Smooth muscle cell (in vitro differentiated cells): ENCODE measurements at regions not wholly inside any gene's neighbourhood (a gene's known extent, or its start where the extent isn't known, plus 50 kb on each side); places are given as distances from the start of the nearest gene placed in this dataset.

Experiments
- DNase-seq: peaks from one replicate; lab custom pipeline; 2025; ENCODE audit not compliant: unreplicated experiment; lab: John Stamatoyannopoulos, UW
- H2AFZ ChIP-seq: fragments of 200-600 bp; sonication (generic); 2 replicates; pipeline ENCODE4 v1.6.0; 2016; ENCODE audit warnings: antibody characterized with exemption, low read depth, mild to moderate bottlenecking
- H3F3A ChIP-seq: fragments of 200-600 bp; sonication (generic); 2 replicates; pipeline ENCODE4 v1.6.0; 2017; ENCODE audit warnings: antibody characterized with exemption, low read depth
- H3K27ac ChIP-seq: fragments of 200-600 bp; sonication (generic); 2 replicates; pipeline ENCODE4 v1.5.1; 2016; ENCODE audit warnings: low read depth, mild to moderate bottlenecking
- H3K27me3 ChIP-seq: fragments of 200-600 bp; sonication (generic); 2 replicates; pipeline ENCODE4 v1.6.1; 2016; ENCODE audit warnings: low read depth, mild to moderate bottlenecking
- H3K36me3 ChIP-seq: fragments of 200-600 bp; sonication (generic); 2 replicates; pipeline ENCODE4 v1.5.1; 2016; ENCODE audit warnings: low read depth
- H3K4me1 ChIP-seq: fragments of 200-600 bp; sonication (generic); 2 replicates; pipeline ENCODE4 v1.5.1; 2016; ENCODE audit warnings: low read depth
- H3K4me2 ChIP-seq: fragments of 200-600 bp; sonication (generic); 2 replicates; pipeline ENCODE4 v1.6.0; 2016; ENCODE audit warnings: mild to moderate bottlenecking
- H3K4me3 ChIP-seq: fragments of 200-600 bp; sonication (generic); 2 replicates; pipeline ENCODE4 v1.5.1; 2016; ENCODE audit warnings: mild to moderate bottlenecking
- H3K79me2 ChIP-seq: fragments of 200-600 bp; sonication (generic); 2 replicates; pipeline ENCODE4 v1.6.0; 2016; ENCODE audit warnings: low read depth, mild to moderate bottlenecking
- H3K9ac ChIP-seq: fragments of 200-600 bp; sonication (generic); 2 replicates; pipeline ENCODE4 v1.6.0; 2016; ENCODE audit warnings: low read depth
- H3K9me3 ChIP-seq: fragments of 200-600 bp; sonication (generic); replicated peaks from 2 replicates; pipeline ENCODE4 v1.5.1; 2016; ENCODE audit warnings: low read depth
- H4K20me1 ChIP-seq: fragments of 200-600 bp; sonication (generic); 2 replicates; pipeline ENCODE4 v1.6.0; 2016; ENCODE audit warnings: low read depth
- WGBS: methylation state at CpG from one replicate; pipeline ENCODE4 v1.1.7; 2016; ENCODE audit warnings: low lambda C conversion rate; 5-methylcytosine and 5-hydroxymethylcytosine counted together
- TF ChIP-seq, protein P1 (sequence below): fragments of 200-600 bp; sonication (generic); IDR thresholded peaks from 2 replicates; pipeline ENCODE4 v1.5.1; 2017; ENCODE audit warnings: borderline replicate concordance, mild to moderate bottlenecking, antibody characterized with exemption; ENCODE audit not compliant: insufficient read depth, poor library complexity, severe bottlenecking

DNA sequence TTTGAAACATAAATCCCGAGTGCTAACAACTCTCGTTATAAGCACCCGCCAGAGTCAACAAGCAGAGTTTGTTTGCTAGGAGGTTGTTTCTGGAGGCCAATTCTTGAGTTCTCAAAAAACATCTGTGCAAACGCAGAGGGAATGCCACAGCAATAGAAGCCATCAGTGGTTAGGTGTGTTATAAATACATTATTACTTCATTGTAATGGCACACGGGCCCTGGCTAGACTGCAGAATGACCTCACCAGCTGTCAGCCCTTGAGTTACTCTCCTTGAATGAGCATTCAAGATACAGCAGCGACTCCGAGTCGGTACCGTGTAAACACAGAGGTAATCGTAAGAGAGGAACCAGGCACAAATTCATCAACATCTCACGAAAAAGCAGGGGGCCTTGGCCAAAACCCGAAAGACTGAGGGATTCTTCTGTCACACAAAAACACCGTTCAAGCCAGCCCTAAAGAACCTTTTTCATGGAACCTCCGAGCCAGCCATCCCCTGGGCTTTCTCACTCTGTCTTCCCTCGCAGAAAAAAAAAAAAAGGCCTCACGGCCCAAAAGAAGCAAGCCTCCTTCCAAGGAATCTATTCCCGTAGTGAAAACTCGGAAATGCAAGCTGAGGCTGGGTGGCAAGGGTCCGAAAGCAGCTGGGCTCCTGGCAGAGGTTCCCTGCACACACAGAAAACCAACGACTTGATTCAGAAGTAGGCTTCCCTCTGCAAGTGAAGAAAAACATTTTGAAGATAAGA lies 133.7 kb upstream of the MEIS1 start:
- Histone ChIP-seq H4K20me1 (no peaks in the 10 kb centered on the region), H3K79me2 (no peaks in the 10 kb centered on the region), H3K4me3 (no peak overlapping the region), H2AFZ (no peak overlapping the region), H3K27ac (no peak overlapping the region), H3K27me3 (no peaks in the 10 kb centered on the region), H3K4me1 (no peaks in the 10 kb centered on the region), H3K36me3 (no peaks in the 10 kb centered on the region), H3F3A (no peaks in the 10 kb centered on the region), H3K4me2 (no peak overlapping the region), H3K9ac (no peak overlapping the region), H3K9me3 (no peaks in the 10 kb centered on the region)
- 87% methylated on average over 20 of the region's 20 CpGs for WGBS
- no peak for DNase-seq
- TF ChIP-seq, protein P1, sequence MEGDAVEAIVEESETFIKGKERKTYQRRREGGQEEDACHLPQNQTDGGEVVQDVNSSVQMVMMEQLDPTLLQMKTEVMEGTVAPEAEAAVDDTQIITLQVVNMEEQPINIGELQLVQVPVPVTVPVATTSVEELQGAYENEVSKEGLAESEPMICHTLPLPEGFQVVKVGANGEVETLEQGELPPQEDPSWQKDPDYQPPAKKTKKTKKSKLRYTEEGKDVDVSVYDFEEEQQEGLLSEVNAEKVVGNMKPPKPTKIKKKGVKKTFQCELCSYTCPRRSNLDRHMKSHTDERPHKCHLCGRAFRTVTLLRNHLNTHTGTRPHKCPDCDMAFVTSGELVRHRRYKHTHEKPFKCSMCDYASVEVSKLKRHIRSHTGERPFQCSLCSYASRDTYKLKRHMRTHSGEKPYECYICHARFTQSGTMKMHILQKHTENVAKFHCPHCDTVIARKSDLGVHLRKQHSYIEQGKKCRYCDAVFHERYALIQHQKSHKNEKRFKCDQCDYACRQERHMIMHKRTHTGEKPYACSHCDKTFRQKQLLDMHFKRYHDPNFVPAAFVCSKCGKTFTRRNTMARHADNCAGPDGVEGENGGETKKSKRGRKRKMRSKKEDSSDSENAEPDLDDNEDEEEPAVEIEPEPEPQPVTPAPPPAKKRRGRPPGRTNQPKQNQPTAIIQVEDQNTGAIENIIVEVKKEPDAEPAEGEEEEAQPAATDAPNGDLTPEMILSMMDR = no peak

DNA sequence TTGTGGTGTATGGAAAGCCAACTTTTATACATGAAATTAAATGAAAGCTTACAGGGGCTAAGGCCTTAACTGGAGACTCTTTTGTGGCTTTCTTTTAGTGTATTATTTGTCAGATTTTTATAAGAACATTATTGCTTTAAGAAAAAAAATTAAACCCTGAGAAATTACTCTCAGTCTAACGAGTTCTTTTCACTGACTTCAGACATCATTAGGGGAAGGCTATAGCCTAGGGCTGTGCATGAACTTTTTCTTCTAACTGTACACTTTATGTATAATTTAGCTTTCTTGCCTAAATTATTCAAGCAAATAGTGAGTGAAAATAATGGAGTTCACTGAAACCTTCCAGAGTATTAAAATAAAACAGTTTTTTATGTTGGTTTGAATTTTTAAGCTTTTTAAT lies 151.1 kb upstream of the MEIS1 start:
- Histone ChIP-seq H3K36me3 (no peaks in the 10 kb centered on the region), H3K9ac (no peak overlapping the region), H3K79me2 (no peaks in the 10 kb centered on the region), H3K4me1 (no peaks in the 10 kb centered on the region), H2AFZ (no peak overlapping the region), H3F3A (no peaks in the 10 kb centered on the region), H3K9me3 (no peaks in the 10 kb centered on the region), H3K27me3 (no peaks in the 10 kb centered on the region), H4K20me1 (no peaks in the 10 kb centered on the region), H3K4me3 (no peak overlapping the region), H3K27ac (no peak overlapping the region), H3K4me2 (no peak overlapping the region)
- no peak for DNase-seq
- 78% methylated on average over 1 of the region's 1 CpG for WGBS
- TF ChIP-seq, protein P1 = no peak

DNA sequence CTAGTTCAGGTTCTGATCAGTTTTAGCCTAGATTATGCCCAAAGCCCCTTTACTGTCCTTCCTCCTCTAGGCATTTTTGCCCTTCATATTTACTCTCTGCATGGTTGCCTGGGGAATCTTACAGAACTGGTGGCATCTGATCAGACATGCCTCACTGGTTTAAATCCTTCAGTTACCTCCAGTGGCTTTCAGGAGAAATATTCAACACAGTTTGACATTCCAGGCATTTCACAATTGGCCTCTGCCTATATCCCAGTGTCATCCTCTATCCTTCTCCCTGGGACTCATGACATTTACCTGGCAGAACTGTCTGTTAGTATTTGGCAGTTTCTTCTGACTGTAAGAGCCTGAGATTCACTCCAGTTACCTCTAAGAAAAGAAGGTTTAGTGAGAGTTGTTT lies 152.9 kb upstream of the MEIS1 start:
- H3K9ac ChIP-seq = no peak overlapping the region
- no peak overlapping the region for H3K4me2 ChIP-seq
- no peaks in the 10 kb centered on the region for H3K79me2 ChIP-seq
- DNase-seq = no peak
- H3K27ac ChIP-seq = no peak overlapping the region
- H3K4me3 ChIP-seq = no peak overlapping the region
- no peaks in the 10 kb centered on the region for H4K20me1 ChIP-seq
- H2AFZ ChIP-seq = no peak overlapping the region
- H3F3A ChIP-seq = no peaks in the 10 kb centered on the region
- TF ChIP-seq, protein P1 = no peak
- no peaks in the 10 kb centered on the region for H3K9me3 ChIP-seq
- H3K36me3 ChIP-seq = no peaks in the 10 kb centered on the region
- H3K27me3 ChIP-seq = no peaks in the 10 kb centered on the region
- H3K4me1 ChIP-seq = no peaks in the 10 kb centered on the region

DNA sequence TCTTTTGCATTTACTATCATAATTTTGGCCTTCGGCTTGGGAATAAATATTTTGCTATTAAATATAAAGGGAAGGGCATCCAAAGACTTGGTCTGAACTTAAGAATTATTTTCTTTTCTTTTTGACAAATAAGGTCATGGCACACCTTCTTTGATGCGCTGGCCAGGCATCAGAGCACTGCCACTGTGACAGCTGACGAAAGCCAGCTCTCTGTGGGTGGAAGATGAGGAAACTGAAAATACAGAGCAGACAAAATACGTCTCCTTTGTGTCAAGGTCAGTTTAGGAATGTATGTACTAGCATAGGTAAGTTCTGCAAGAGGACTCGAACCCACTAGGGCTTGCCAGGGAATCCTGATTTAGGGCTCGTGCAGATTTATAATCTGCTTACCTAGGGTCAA lies 155.9 kb upstream of the MEIS1 start:
- Histone ChIP-seq H3K9ac (no peak overlapping the region), H3K4me2 (no peak overlapping the region), H3K27me3 (no peaks in the 10 kb centered on the region), H2AFZ (no peak overlapping the region), H3F3A (no peaks in the 10 kb centered on the region), H3K4me3 (no peak overlapping the region), H4K20me1 (no peaks in the 10 kb centered on the region), H3K9me3 (no peaks in the 10 kb centered on the region), H3K4me1 (no peaks in the 10 kb centered on the region), H3K27ac (no peak overlapping the region), H3K36me3 (no peaks in the 10 kb centered on the region), H3K79me2 (no peaks in the 10 kb centered on the region)
- WGBS = 78% methylated on average over 6 of the region's 6 CpGs
- no peak for DNase-seq
- TF ChIP-seq, protein P1 = no peak
